ENCODE measurements at regions not wholly inside any gene's neighbourhood (a gene's known extent, or its start where the extent isn't known, plus 50 kb on each side); places are given as distances from the start of the nearest gene placed in this dataset.
A peak's percentile ranks its signal among the peaks of the same experiment; 100 is the strongest.

DNA sequence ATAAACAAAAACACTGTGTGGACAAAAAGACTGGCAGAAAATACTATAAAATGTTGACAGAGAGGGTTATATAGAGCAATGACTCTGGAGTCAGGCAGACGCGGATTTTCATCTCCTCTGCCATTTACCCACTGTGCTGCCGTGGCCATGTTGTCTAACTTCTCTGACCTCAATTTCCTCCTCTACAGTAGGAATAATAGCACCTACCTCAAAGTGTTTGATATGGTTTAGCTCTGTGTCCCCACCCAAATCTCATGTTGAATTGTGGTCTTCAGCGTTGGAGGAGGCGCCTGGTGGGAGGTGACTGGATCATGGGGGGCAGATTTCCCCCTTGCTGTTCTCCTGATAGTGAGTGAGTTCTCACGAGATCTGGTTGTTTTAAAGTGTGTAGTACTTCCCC is 78.2 kb upstream of the CALN1 start:
- H3K9me2 ChIP-seq (ENCODE audit: insufficient read depth, low read length): no peaks in the 10 kb centered on the region
- H3K36me3 ChIP-seq (ENCODE audit: insufficient read depth, low read length): no peaks in the 10 kb centered on the region
- H3K79me2 ChIP-seq (ENCODE audit: insufficient read depth, low read depth, low read length): no peaks in the 10 kb centered on the region
- H3K4me3 ChIP-seq (ENCODE audit: low read depth, low read length, poor library complexity, severe bottlenecking): no peak overlapping the region
- DNase-seq (ENCODE audit: low spot score): no peak
- BruUV-seq (replicated peaks): no TSS peak
- H3K4me2 ChIP-seq (ENCODE audit: low read length): no peak overlapping the region
- POLR2A ChIA-PET: no interaction called here
- intact Hi-C loops (cut with micrococcal nuclease; ENCODE audit: unreplicated experiment): no loop called here
- TF ChIP-seq, protein P1, sequence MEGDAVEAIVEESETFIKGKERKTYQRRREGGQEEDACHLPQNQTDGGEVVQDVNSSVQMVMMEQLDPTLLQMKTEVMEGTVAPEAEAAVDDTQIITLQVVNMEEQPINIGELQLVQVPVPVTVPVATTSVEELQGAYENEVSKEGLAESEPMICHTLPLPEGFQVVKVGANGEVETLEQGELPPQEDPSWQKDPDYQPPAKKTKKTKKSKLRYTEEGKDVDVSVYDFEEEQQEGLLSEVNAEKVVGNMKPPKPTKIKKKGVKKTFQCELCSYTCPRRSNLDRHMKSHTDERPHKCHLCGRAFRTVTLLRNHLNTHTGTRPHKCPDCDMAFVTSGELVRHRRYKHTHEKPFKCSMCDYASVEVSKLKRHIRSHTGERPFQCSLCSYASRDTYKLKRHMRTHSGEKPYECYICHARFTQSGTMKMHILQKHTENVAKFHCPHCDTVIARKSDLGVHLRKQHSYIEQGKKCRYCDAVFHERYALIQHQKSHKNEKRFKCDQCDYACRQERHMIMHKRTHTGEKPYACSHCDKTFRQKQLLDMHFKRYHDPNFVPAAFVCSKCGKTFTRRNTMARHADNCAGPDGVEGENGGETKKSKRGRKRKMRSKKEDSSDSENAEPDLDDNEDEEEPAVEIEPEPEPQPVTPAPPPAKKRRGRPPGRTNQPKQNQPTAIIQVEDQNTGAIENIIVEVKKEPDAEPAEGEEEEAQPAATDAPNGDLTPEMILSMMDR (conservative IDR thresholded peaks at IDR 0.05; ENCODE audit: low read length): no peak
- TF ChIP-seq EZH2phosphoT487 (IDR thresholded peaks at IDR 0.05; ENCODE audit: borderline replicate concordance, low read depth, low read length): no peak
- H3K9me3 ChIP-seq (ENCODE audit: low read length): no peaks in the 10 kb centered on the region
- CTCF ChIA-PET (ENCODE audit: unreplicated experiment): no interaction called here
- no peaks in the 10 kb centered on the region for H4K20me1 ChIP-seq (ENCODE audit: insufficient read depth, low read length)
- H2AFZ ChIP-seq (ENCODE audit: low read length): no peak overlapping the region
- H3K4me1 ChIP-seq (ENCODE audit: insufficient read depth, low read length, poor library complexity, severe bottlenecking): no peaks in the 10 kb centered on the region
- H3K27ac ChIP-seq (ENCODE audit: low read depth, low read length, poor library complexity, severe bottlenecking): no peak overlapping the region

DNA sequence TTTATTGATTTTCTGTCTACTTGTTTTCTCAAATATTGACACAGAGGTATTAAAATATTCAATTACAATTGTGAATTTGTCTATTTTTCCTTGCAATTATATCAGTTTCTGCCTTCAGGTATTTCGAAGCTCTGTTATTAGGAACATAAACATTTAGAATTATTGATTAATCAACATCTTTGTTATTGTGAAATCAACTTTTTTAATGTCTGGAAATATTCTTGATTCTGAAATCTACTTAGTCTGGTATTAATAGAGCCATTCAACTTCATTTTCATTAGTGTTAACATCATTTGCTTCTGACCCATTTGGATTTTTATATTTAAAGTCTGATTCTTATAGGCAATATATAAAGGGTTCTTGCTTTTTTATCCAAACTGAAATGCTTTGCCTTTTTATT is 69.8 kb upstream of the CALN1 start:
- H3K4me2 ChIP-seq (ENCODE audit: low read length): no peak overlapping the region
- H3K4me1 ChIP-seq (ENCODE audit: insufficient read depth, low read length, poor library complexity, severe bottlenecking): no peaks in the 10 kb centered on the region
- no peak for DNase-seq (ENCODE audit: low spot score)
- no peak for TF ChIP-seq EZH2phosphoT487 (IDR thresholded peaks at IDR 0.05; ENCODE audit: borderline replicate concordance, low read depth, low read length)
- TF ChIP-seq, protein P1 (conservative IDR thresholded peaks at IDR 0.05; ENCODE audit: low read length): no peak
- H3K9me2 ChIP-seq (ENCODE audit: insufficient read depth, low read length): no peaks in the 10 kb centered on the region
- no peaks in the 10 kb centered on the region for H3K9me3 ChIP-seq (ENCODE audit: low read length)
- no peak overlapping the region for H3K27ac ChIP-seq (ENCODE audit: low read depth, low read length, poor library complexity, severe bottlenecking)
- POLR2A ChIA-PET: no interaction called here
- BruUV-seq (replicated peaks): no TSS peak
- CTCF ChIA-PET (ENCODE audit: unreplicated experiment): no interaction called here
- H3K4me3 ChIP-seq (ENCODE audit: low read depth, low read length, poor library complexity, severe bottlenecking): no peak overlapping the region
- no peaks in the 10 kb centered on the region for H4K20me1 ChIP-seq (ENCODE audit: insufficient read depth, low read length)
- intact Hi-C loops (cut with micrococcal nuclease; ENCODE audit: unreplicated experiment): no loop called here
- no peaks in the 10 kb centered on the region for H3K79me2 ChIP-seq (ENCODE audit: insufficient read depth, low read depth, low read length)
- H2AFZ ChIP-seq (ENCODE audit: low read length): no peak overlapping the region
- H3K36me3 ChIP-seq (ENCODE audit: insufficient read depth, low read length): no peaks in the 10 kb centered on the region

DNA sequence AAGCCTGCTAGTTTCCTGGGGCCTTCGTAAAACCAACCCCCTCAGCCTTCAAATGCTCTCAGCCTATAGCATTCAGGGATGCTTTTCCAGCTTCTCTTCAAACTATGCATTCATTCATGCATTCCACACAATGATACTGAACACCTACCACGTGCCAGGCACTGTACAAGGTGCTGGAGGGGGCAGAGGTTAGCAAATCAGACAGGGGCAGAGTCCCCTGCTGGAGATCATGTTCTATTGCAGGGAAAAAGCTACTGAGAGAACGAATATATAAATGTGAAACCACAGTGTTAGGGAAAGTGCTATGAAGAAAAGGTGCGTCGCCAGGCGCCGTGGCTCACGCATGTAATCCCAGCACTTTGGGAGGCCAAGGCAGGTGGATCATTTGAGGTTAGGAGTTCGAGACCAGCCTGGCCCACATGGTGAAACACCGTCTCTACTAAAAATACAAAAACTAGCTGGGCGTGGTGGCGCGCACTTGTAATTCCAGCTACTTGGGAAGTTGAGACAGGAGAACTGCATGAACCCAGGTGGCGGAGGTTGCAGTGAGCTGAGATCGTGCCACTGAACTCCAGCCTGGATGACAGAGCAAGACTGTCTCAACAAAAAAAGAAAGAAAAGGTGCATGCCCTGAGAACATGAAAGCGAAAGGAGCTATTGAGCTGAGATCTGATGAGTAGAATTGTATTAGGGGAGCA is 64.6 kb upstream of the CALN1 start:
- no peak for TF ChIP-seq EZH2phosphoT487 (IDR thresholded peaks at IDR 0.05; ENCODE audit: borderline replicate concordance, low read depth, low read length)
- TF ChIP-seq, protein P1 (conservative IDR thresholded peaks at IDR 0.05; ENCODE audit: low read length): 0 out of 2 replicates have a peak, but pooled peaks have one; percentile 36
- ChIA-PET POLR2A (no interaction called here), CTCF (ENCODE audit: unreplicated experiment) (no interaction called here)
- H4K20me1 ChIP-seq (ENCODE audit: insufficient read depth, low read length): no peaks in the 10 kb centered on the region
- H3K4me1 ChIP-seq (ENCODE audit: insufficient read depth, low read length, poor library complexity, severe bottlenecking): no peaks in the 10 kb centered on the region
- DNase-seq (ENCODE audit: low spot score): no peak
- H3K36me3 ChIP-seq (ENCODE audit: insufficient read depth, low read length): no peaks in the 10 kb centered on the region
- H3K27ac ChIP-seq (ENCODE audit: low read depth, low read length, poor library complexity, severe bottlenecking): no peak overlapping the region
- no TSS peak for BruUV-seq (replicated peaks)
- H3K9me3 ChIP-seq (ENCODE audit: low read length): no peaks in the 10 kb centered on the region
- no peaks in the 10 kb centered on the region for H3K79me2 ChIP-seq (ENCODE audit: insufficient read depth, low read depth, low read length)
- H2AFZ ChIP-seq (ENCODE audit: low read length): no peak overlapping the region
- H3K4me2 ChIP-seq (ENCODE audit: low read length): no peak overlapping the region
- intact Hi-C loops (cut with micrococcal nuclease; ENCODE audit: unreplicated experiment): no loop called here
- no peaks in the 10 kb centered on the region for H3K9me2 ChIP-seq (ENCODE audit: insufficient read depth, low read length)
- no peak overlapping the region for H3K4me3 ChIP-seq (ENCODE audit: low read depth, low read length, poor library complexity, severe bottlenecking)
